K562 (cell line): ENCODE measurements at regions not wholly inside any gene's neighbourhood (a gene's known extent, or its start where the extent isn't known, plus 50 kb on each side); places are given as distances from the start of the nearest gene placed in this dataset.

Experiments used
- FOXA1 ChIP-seq: fragments of 450-650 bp; IDR thresholded peaks from 2 replicates; pipeline ENCODE4 v1.6.1; 2016; ENCODE audit warnings: mild to moderate bottlenecking, borderline replicate concordance
- NFATC3 ChIP-seq: fragments of 450-650 bp; IDR thresholded peaks from 2 replicates; pipeline ENCODE4 v1.6.1; 2017; ENCODE audit warnings: mild to moderate bottlenecking
- POLR2AphosphoS5 ChIP-seq: IDR thresholded peaks from 2 replicates; pipeline ENCODE4 v1.6.1; 2011; ENCODE audit warnings: mild to moderate bottlenecking, low read depth, low read length, moderate library complexity; ENCODE audit not compliant: control insufficient read depth, insufficient read depth
- POLR3A ChIP-seq: IDR thresholded peaks from 2 replicates; pipeline ENCODE4 v1.6.1; 2011; ENCODE audit warnings: borderline replicate concordance, mild to moderate bottlenecking, moderate library complexity; ENCODE audit not compliant: insufficient read length, insufficient read depth; ENCODE audit errors: extremely low read depth
- SMAD3 ChIP-seq: fragments of 450-650 bp; formaldehyde crosslinking; conservative IDR thresholded peaks from 2 replicates; pipeline ENCODE4 v1.4.0; 2020; ENCODE audit warnings: mild to moderate bottlenecking
- SPI1 ChIP-seq: IDR thresholded peaks from 2 replicates; pipeline ENCODE4 v1.6.1; 2011; ENCODE audit warnings: low read depth, low read length, control low read depth, borderline replicate concordance
- SRSF9 ChIP-seq: fragments of 200-400 bp; formaldehyde crosslinking; IDR thresholded peaks from 2 replicates; pipeline ENCODE4 v1.6.1; 2017; ENCODE audit warnings: low read depth, low read length, borderline replicate concordance
- TBP ChIP-seq: optimal IDR thresholded peaks from 2 replicates; pipeline ENCODE3; 2011; ENCODE audit warnings: low read depth, low read length, improper control_type of control experiment
- TRIM24 ChIP-seq, 2 experiments: fragments of 450-650 bp; IDR thresholded peaks; 2 replicates each; pipeline ENCODE4 v1.6.1; 2016
- USF2 ChIP-seq: sonication (generic); formaldehyde crosslinking; IDR thresholded peaks from 2 replicates; pipeline ENCODE4 v1.5.0; 2020; ENCODE audit warnings: missing genetic modification reagents
- ZNF175 ChIP-seq: fragments of 200-800 bp; sonication (Bioruptor generic); IDR thresholded peaks from 2 replicates; pipeline ENCODE4 v1.6.1; 2016; ENCODE audit warnings: low read depth, mild to moderate bottlenecking, missing genetic modification characterization, missing compliant biosample characterization
- TF ChIP-seq, protein P1 (sequence below): fragments of 250-450 bp; sonication (Bioruptor Pico); IDR thresholded peaks from 2 replicates; pipeline ENCODE4 v1.8.0; 2021; ENCODE audit warnings: borderline replicate concordance, mild to moderate bottlenecking, moderate library complexity; ENCODE audit not compliant: poor library complexity, severe bottlenecking
- TF ChIP-seq, protein P2 (sequence below): fragments of 250-450 bp; sonication (Bioruptor Pico); IDR thresholded peaks from 2 replicates; pipeline ENCODE4 v1.5.0; 2021

DNA sequence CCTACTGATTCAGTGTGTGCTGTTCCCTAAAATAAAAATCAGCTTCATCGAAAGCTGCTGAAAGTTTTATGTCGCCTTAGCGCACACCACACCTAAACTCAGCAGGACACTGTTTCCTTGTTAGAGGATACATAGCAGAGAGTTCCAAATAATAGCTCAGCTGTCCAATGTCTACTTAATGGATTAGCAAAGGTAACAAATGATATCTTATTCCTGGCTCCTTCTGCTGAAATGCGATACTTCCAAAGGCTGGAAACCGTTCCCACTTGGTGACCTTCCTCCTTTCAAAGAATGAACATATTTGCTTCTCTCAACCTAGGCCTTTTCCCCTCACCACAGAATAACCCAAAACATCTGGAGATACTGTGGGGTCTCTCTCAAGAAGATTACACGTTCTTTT is 189.5 kb upstream of the GMDS start:
- no peak for TF ChIP-seq NFATC3
- no peak for TF ChIP-seq SMAD3 (CRISPR knock-in tag)
- no peak for TF ChIP-seq ZNF175 (CRISPR knock-in tag)
- TF ChIP-seq USF2 (CRISPR knock-in tag): no peak
- no peak for TF ChIP-seq POLR3A
- no peak for TF ChIP-seq SRSF9
- TF ChIP-seq, protein P1, sequence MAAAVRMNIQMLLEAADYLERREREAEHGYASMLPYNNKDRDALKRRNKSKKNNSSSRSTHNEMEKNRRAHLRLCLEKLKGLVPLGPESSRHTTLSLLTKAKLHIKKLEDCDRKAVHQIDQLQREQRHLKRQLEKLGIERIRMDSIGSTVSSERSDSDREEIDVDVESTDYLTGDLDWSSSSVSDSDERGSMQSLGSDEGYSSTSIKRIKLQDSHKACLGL (CRISPR knock-in tag): no peak
- TF ChIP-seq SPI1: no peak
- TF ChIP-seq FOXA1: no peak
- TF ChIP-seq TRIM24 (IDR thresholded peaks at IDR 0.05): no peak
- no peak for TF ChIP-seq TBP
- TF ChIP-seq, protein P2, sequence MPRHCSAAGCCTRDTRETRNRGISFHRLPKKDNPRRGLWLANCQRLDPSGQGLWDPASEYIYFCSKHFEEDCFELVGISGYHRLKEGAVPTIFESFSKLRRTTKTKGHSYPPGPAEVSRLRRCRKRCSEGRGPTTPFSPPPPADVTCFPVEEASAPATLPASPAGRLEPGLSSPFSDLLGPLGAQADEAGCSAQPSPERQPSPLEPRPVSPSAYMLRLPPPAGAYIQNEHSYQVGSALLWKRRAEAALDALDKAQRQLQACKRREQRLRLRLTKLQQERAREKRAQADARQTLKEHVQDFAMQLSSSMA (CRISPR knock-in tag): no peak
- TF ChIP-seq POLR2AphosphoS5: no peak
